AG09319 (cell line): ENCODE measurements at regions not wholly inside any gene's neighbourhood (a gene's known extent, or its start where the extent isn't known, plus 50 kb on each side); places are given as distances from the start of the nearest gene placed in this dataset.
"Not testable (repeated sequence)": the region's sequence is repeated elsewhere in the genome, so short reads cannot be mapped to it uniquely, and the experiment has no call there.

Source experiments
- DNase-seq: peaks from one replicate; pipeline ENCODE4 v3.0.0-alpha.2; 2010; ENCODE audit warnings: low read depth; ENCODE audit errors: extremely low read depth
- CTCF ChIP-seq: IDR thresholded peaks from 2 replicates; pipeline ENCODE4 v1.5.1; 2011; ENCODE audit warnings: low read depth, mild to moderate bottlenecking, inconsistent platforms, low read length, moderate library complexity

- no peak for TF ChIP-seq CTCF
- DNase-seq, result no peak
These were observed 64.9 kb upstream of the SULF2 start for GRCh38 chr20:47850146-47850545.

- TF ChIP-seq CTCF, result no peak
- no peak for DNase-seq
These were observed 64.3 kb upstream of the SULF2 start for GRCh38 chr20:47849596-47849995.

- no peak for TF ChIP-seq CTCF
- no peak for DNase-seq
These were observed 63.7 kb upstream of the SULF2 start for GRCh38 chr20:47849006-47849405.

GRCh38 chr20:47848534-47848933, 63.3 kb upstream of the SULF2 start:
- DNase-seq, result not testable (repeated sequence)

GRCh38 chr20:47847884-47848485, 62.7 kb upstream of the SULF2 start:
- DNase-seq, result no peak

GRCh38 chr20:47847220-47847619, 61.9 kb upstream of the SULF2 start:
- DNase-seq, result not testable (repeated sequence)

More at GRCh38 chr20:47847884-47848485, 62.7 kb upstream of the SULF2 start:
- no peak for TF ChIP-seq CTCF

- DNase-seq, result not testable (repeated sequence)
These were observed 61.4 kb upstream of the SULF2 start for GRCh38 chr20:47846651-47847050.

GRCh38 chr20:47845382-47845977, 60.2 kb upstream of the SULF2 start:
- DNase-seq, result not testable (repeated sequence)

- DNase-seq, result not testable (repeated sequence)
These were observed 59.3 kb upstream of the SULF2 start for GRCh38 chr20:47844568-47844906.

- DNase-seq, result no peak
- no peak for TF ChIP-seq CTCF
These were observed 58.7 kb upstream of the SULF2 start for GRCh38 chr20:47843886-47844567.

- not testable (repeated sequence) for DNase-seq
These were observed 57.7 kb upstream of the SULF2 start for GRCh38 chr20:47842950-47843349.

- DNase-seq, result not testable (repeated sequence)
These were observed 56.7 kb upstream of the SULF2 start for GRCh38 chr20:47842004-47842403.

GRCh38 chr20:47836256-47836817, 51.1 kb upstream of the SULF2 start:
- DNase-seq, result not testable (repeated sequence)
